ENCODE measurements at regions not wholly inside any gene's neighbourhood (a gene's known extent, or its start where the extent isn't known, plus 50 kb on each side); places are given as distances from the start of the nearest gene placed in this dataset.

DNA sequence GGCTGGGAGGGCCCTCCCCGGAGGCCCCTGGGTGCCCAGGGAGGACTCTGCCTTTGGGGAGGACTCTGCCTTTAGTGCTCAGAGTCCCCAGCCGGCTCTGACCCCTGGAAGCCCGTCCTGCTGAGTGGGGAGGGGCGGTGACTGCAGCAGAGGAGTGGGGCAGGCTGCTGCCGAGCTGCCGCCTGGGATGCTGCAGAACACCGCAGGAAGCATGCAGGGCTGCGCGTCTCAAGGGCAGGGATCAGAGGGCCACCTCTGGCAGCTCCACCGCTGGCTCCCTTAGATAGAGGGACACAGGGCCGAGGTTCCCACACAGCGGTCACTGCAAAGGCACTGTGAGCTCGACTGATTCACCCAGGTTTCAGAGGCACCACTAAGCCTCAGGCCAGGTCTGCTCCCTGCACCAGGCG is 82.2 kb upstream of the GATA5 start:
- Histone ChIP-seq H3K4me1 (ENCODE audit: insufficient read depth, low read length, poor library complexity, severe bottlenecking) (peaks cover 37% of the 10 kb centered on the region), H3K9ac (ENCODE audit: low read depth, low read length, poor library complexity, severe bottlenecking) (no peak overlapping the region), H3K27me3 (ENCODE audit: insufficient read depth, low read length, poor library complexity, severe bottlenecking) (no peaks in the 10 kb centered on the region), H3K9me2 (replicated peaks; ENCODE audit: low read depth, low read length) (no peaks in the 10 kb centered on the region), H3K36me3 (ENCODE audit: insufficient read depth, low read length) (no peaks in the 10 kb centered on the region), H3K9me3 (ENCODE audit: insufficient read depth, low read depth, low read length) (no peaks in the 10 kb centered on the region), H3K4me2 (ENCODE audit: low read depth, low read length, poor library complexity, severe bottlenecking) (no peak overlapping the region), H3K79me2 (ENCODE audit: insufficient read depth, low read length) (no peaks in the 10 kb centered on the region), H3K4me3 (ENCODE audit: low read length, poor library complexity, severe bottlenecking) (no peak overlapping the region), H2AFZ (ENCODE audit: low read length) (no peak overlapping the region), H3F3A (ENCODE audit: low read depth) (no peaks in the 10 kb centered on the region), H4K20me1 (ENCODE audit: insufficient read depth, low read length, poor library complexity, severe bottlenecking) (no peaks in the 10 kb centered on the region)
- TF ChIP-seq, protein P1, sequence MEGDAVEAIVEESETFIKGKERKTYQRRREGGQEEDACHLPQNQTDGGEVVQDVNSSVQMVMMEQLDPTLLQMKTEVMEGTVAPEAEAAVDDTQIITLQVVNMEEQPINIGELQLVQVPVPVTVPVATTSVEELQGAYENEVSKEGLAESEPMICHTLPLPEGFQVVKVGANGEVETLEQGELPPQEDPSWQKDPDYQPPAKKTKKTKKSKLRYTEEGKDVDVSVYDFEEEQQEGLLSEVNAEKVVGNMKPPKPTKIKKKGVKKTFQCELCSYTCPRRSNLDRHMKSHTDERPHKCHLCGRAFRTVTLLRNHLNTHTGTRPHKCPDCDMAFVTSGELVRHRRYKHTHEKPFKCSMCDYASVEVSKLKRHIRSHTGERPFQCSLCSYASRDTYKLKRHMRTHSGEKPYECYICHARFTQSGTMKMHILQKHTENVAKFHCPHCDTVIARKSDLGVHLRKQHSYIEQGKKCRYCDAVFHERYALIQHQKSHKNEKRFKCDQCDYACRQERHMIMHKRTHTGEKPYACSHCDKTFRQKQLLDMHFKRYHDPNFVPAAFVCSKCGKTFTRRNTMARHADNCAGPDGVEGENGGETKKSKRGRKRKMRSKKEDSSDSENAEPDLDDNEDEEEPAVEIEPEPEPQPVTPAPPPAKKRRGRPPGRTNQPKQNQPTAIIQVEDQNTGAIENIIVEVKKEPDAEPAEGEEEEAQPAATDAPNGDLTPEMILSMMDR (conservative IDR thresholded peaks at IDR 0.05; ENCODE audit: low read length), result no peak
- TF ChIP-seq EZH2phosphoT487 (IDR thresholded peaks at IDR 0.05; ENCODE audit: borderline replicate concordance), result no peak

DNA sequence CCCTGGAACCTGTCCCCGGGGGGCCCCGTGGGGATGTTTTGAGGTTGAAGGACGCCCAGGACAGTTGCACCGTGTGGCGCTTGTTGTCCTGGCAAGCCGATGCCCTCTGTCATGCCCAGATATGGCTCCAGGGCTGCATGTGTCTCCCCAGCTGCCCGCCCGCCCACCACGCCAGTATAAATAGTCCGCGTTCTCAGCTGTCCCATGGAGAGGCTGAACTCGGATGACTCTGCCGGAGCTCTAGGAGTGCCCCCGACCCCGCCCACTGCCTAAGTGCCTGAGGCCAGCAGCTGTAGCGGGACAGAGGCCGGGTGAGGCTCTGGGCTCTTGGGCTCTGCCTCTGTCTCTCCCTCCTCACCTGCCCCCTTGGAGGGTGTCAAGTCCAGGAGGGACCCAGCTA is 83.0 kb upstream of the GATA5 start:
- H3K4me3 ChIP-seq (ENCODE audit: low read length, poor library complexity, severe bottlenecking), result no peak overlapping the region
- H3F3A ChIP-seq (ENCODE audit: low read depth), result no peaks in the 10 kb centered on the region
- no peak overlapping the region for H3K4me2 ChIP-seq (ENCODE audit: low read depth, low read length, poor library complexity, severe bottlenecking)
- TF ChIP-seq, protein P1 (conservative IDR thresholded peaks at IDR 0.05; ENCODE audit: low read length), result no peak
- no peak for TF ChIP-seq EZH2phosphoT487 (IDR thresholded peaks at IDR 0.05; ENCODE audit: borderline replicate concordance)
- no peaks in the 10 kb centered on the region for H4K20me1 ChIP-seq (ENCODE audit: insufficient read depth, low read length, poor library complexity, severe bottlenecking)
- peaks cover 37% of the 10 kb centered on the region for H3K4me1 ChIP-seq (ENCODE audit: insufficient read depth, low read length, poor library complexity, severe bottlenecking)
- H3K36me3 ChIP-seq (ENCODE audit: insufficient read depth, low read length), result no peaks in the 10 kb centered on the region
- H2AFZ ChIP-seq (ENCODE audit: low read length), result no peak overlapping the region
- H3K9me2 ChIP-seq (replicated peaks; ENCODE audit: low read depth, low read length), result no peaks in the 10 kb centered on the region
- H3K9me3 ChIP-seq (ENCODE audit: insufficient read depth, low read depth, low read length), result no peaks in the 10 kb centered on the region
- no peaks in the 10 kb centered on the region for H3K79me2 ChIP-seq (ENCODE audit: insufficient read depth, low read length)
- no peak overlapping the region for H3K9ac ChIP-seq (ENCODE audit: low read depth, low read length, poor library complexity, severe bottlenecking)
- H3K27me3 ChIP-seq (ENCODE audit: insufficient read depth, low read length, poor library complexity, severe bottlenecking), result no peaks in the 10 kb centered on the region

DNA sequence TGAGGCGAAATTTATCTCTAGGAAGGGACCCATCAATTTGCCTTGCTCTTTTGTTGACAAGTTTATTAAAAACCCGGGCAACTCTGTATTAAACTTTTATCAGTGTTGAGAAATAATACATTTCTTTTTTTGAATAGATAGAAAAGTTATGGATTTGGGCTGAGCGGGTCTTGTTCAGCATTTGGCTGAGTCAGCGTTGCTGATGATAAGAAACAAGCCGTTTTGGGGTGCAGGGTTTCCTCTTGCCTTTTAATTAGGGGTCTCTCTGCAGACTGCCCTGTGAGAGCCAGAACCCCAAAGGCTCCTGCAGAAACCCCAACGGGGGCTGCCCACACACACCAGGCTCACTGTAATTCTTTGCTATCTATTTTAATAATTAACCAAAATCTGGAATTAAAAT is 82.1 kb upstream of the SLCO4A1 start:
- H2AFZ ChIP-seq (ENCODE audit: low read length), result no peak overlapping the region
- H3K79me2 ChIP-seq (ENCODE audit: insufficient read depth, low read length), result no peaks in the 10 kb centered on the region
- H3F3A ChIP-seq (ENCODE audit: low read depth), result no peaks in the 10 kb centered on the region
- H3K9me3 ChIP-seq (ENCODE audit: insufficient read depth, low read depth, low read length), result no peaks in the 10 kb centered on the region
- no peaks in the 10 kb centered on the region for H4K20me1 ChIP-seq (ENCODE audit: insufficient read depth, low read length, poor library complexity, severe bottlenecking)
- H3K36me3 ChIP-seq (ENCODE audit: insufficient read depth, low read length), result no peaks in the 10 kb centered on the region
- no peak overlapping the region for H3K4me2 ChIP-seq (ENCODE audit: low read depth, low read length, poor library complexity, severe bottlenecking)
- peaks cover 27% of the 10 kb centered on the region for H3K4me1 ChIP-seq (ENCODE audit: insufficient read depth, low read length, poor library complexity, severe bottlenecking)
- no peaks in the 10 kb centered on the region for H3K27me3 ChIP-seq (ENCODE audit: insufficient read depth, low read length, poor library complexity, severe bottlenecking)
- H3K9ac ChIP-seq (ENCODE audit: low read depth, low read length, poor library complexity, severe bottlenecking), result no peak overlapping the region
- no peaks in the 10 kb centered on the region for H3K9me2 ChIP-seq (replicated peaks; ENCODE audit: low read depth, low read length)
- no peak overlapping the region for H3K4me3 ChIP-seq (ENCODE audit: low read length, poor library complexity, severe bottlenecking)
- TF ChIP-seq, protein P1 (conservative IDR thresholded peaks at IDR 0.05; ENCODE audit: low read length), result no peak
- no peak for TF ChIP-seq EZH2phosphoT487 (IDR thresholded peaks at IDR 0.05; ENCODE audit: borderline replicate concordance)
